H1 (cell line): ENCODE measurements at regions not wholly inside any gene's neighbourhood (a gene's known extent, or its start where the extent isn't known, plus 50 kb on each side); places are given as distances from the start of the nearest gene placed in this dataset.

ENCODE experiments used
- CTCF ChIA-PET: fragments of 300-600 bp; sonication (Branson Sonifier 250); formaldehyde crosslinking; loops from one replicate; lab custom pipeline; 2021; ENCODE audit not compliant: partially characterized antibody; lab: Charles Lee
- POLR2A ChIA-PET: fragments of 300-600 bp; sonication (Branson Sonifier 250); formaldehyde crosslinking; loops from one replicate; lab custom pipeline; 2021; ENCODE audit warnings: inconsistent platforms; ENCODE audit not compliant: partially characterized antibody; lab: Charles Lee
- DNase-seq, 2 experiments: peaks; one replicate each; pipeline versions ENCODE4 v3.0.0 to v3.0.0-alpha.2; 2010 to 2022; ENCODE audit warnings: low spot score in 2 of 2, low read depth in 1 of 2, mixed read lengths in 1 of 2
- FAIRE-seq: peaks from 2 replicates; lab custom pipeline; 2011; peaks lifted over from hg19 to GRCh38; lab: Jason Lieb, UNC
- H2AFZ ChIP-seq: 2 replicates; pipeline ENCODE4 v1.8.1; 2012; ENCODE audit warnings: low read length, inconsistent platforms
- H2AK5ac ChIP-seq: 2 replicates; pipeline ENCODE4 v1.6.1; 2013; ENCODE audit warnings: low read depth, low read length
- H2BK120ac ChIP-seq: replicated peaks from 2 replicates; pipeline ENCODE3; 2013; ENCODE audit warnings: low read depth, low read length, inconsistent platforms
- H2BK12ac ChIP-seq: 2 replicates; pipeline ENCODE4 v1.6.1; 2013; ENCODE audit warnings: low read depth, low read length
- H2BK15ac ChIP-seq: 2 replicates; pipeline ENCODE4 v1.6.1; 2013; ENCODE audit warnings: low read length
- H2BK20ac ChIP-seq: 2 replicates; pipeline ENCODE4 v1.6.1; 2013; ENCODE audit warnings: low read length
- H2BK5ac ChIP-seq: 2 replicates; pipeline ENCODE4 v1.6.1; 2013; ENCODE audit warnings: low read depth, low read length
- H3K14ac ChIP-seq: 2 replicates; pipeline ENCODE4 v1.6.1; 2013; ENCODE audit warnings: inconsistent platforms; ENCODE audit not compliant: insufficient read length
- H3K18ac ChIP-seq: 2 replicates; pipeline ENCODE4 v1.6.1; 2013; ENCODE audit warnings: low read length; ENCODE audit errors: extremely low read depth
- H3K23ac ChIP-seq: 2 replicates; pipeline ENCODE4 v1.6.1; 2013; ENCODE audit warnings: inconsistent platforms; ENCODE audit not compliant: insufficient read length
- H3K23me2 ChIP-seq: 2 replicates; pipeline ENCODE4 v1.6.1; 2013; ENCODE audit warnings: low read depth, low read length
- H3K27ac ChIP-seq: 2 replicates; pipeline ENCODE4 v1.6.1; 2011; ENCODE audit warnings: low read depth, low read length, inconsistent platforms
- H3K27me3 ChIP-seq, 4 experiments: replicated peaks in 1 of 4; 1 replicate in 1 of 4; 2 replicates in 3 of 4; pipeline versions ENCODE4 v1.6.1 to v1.8.1; 2011 to 2013; ENCODE audit warnings: low read length in 3 of 4, mild to moderate bottlenecking in 3 of 4, inconsistent platforms in 2 of 4, mixed read lengths in 2 of 4, moderate library complexity in 1 of 4; ENCODE audit not compliant: control insufficient read depth in 3 of 4, insufficient read depth in 3 of 4; ENCODE audit errors: extremely low read depth in 1 of 4
- H3K36me3 ChIP-seq, 4 experiments: 2 replicates each; pipeline versions ENCODE4 v1.6.1 to v1.8.1; 2011 to 2013; ENCODE audit warnings: mild to moderate bottlenecking in 4 of 4, low read length in 3 of 4, moderate library complexity in 2 of 4, control low read depth in 1 of 4, inconsistent platforms in 1 of 4; ENCODE audit not compliant: insufficient read depth in 4 of 4, control insufficient read depth in 2 of 4
- H3K4ac ChIP-seq: replicated peaks from 2 replicates; pipeline ENCODE3; 2013; ENCODE audit warnings: low read length, low read depth, mixed read lengths, inconsistent platforms; ENCODE audit not compliant: insufficient read length
- H3K4me1 ChIP-seq, 4 experiments: replicated peaks in 1 of 4; 1 replicate in 1 of 4; 2 replicates in 3 of 4; pipeline versions ENCODE4 v1.6.1 to v1.8.1; 2011 to 2013; ENCODE audit warnings: low read length in 3 of 4, inconsistent platforms in 2 of 4, mixed read lengths in 1 of 4; ENCODE audit not compliant: insufficient read depth in 4 of 4, control insufficient read depth in 3 of 4
- H3K4me2 ChIP-seq, 2 experiments: 2 replicates each; pipeline versions ENCODE4 v1.6.1 to v1.8.1; 2011 to 2013; ENCODE audit warnings: low read depth in 2 of 2, low read length in 2 of 2, control low read depth in 1 of 2, inconsistent platforms in 1 of 2, mild to moderate bottlenecking in 1 of 2; ENCODE audit not compliant: insufficient read depth in 1 of 2
- H3K4me3 ChIP-seq, 4 experiments: fragments of 200-600, 300-600 bp in 1 of 4; sonication (generic), shearing (Covaris generic), sonication (Bioruptor Twin) in 1 of 4; 2 replicates each; pipeline versions ENCODE4 v1.5.1 to v1.8.1; 2011 to 2016; ENCODE audit warnings: low read length in 4 of 4, low read depth in 3 of 4, control low read depth in 2 of 4, inconsistent platforms in 2 of 4, mild to moderate bottlenecking in 2 of 4, mixed read lengths in 1 of 4, moderate library complexity in 1 of 4; ENCODE audit not compliant: insufficient read depth in 2 of 4; ENCODE audit errors: extremely low read depth in 1 of 4
- H3K56ac ChIP-seq: replicated peaks from 2 replicates; pipeline ENCODE3; 2013; ENCODE audit warnings: low read depth, mild to moderate bottlenecking, mixed read lengths, low read length, inconsistent platforms; ENCODE audit not compliant: insufficient read length
- H3K79me1 ChIP-seq: 2 replicates; pipeline ENCODE4 v1.6.1; 2013; ENCODE audit warnings: low read depth, low read length, control low read depth
- H3K79me2 ChIP-seq, 2 experiments: 2 replicates each; pipeline versions ENCODE4 v1.6.1 to v1.8.1; 2012 to 2013; ENCODE audit warnings: low read length in 2 of 2, mild to moderate bottlenecking in 2 of 2, inconsistent platforms in 1 of 2; ENCODE audit not compliant: insufficient read depth in 2 of 2, control insufficient read depth in 1 of 2
- H3K9ac ChIP-seq, 4 experiments: replicated peaks in 1 of 4; 1 replicate in 1 of 4; 2 replicates in 3 of 4; pipeline versions ENCODE4 v1.6.1 to v1.8.1; 2011 to 2013; ENCODE audit warnings: low read depth in 3 of 4, low read length in 3 of 4, control low read depth in 2 of 4, mild to moderate bottlenecking in 2 of 4, moderate library complexity in 2 of 4, inconsistent platforms in 1 of 4; ENCODE audit errors: extremely low read depth in 1 of 4
- H3K9me3 ChIP-seq, 2 experiments: 2 replicates each; pipeline versions ENCODE4 v1.6.1 to v1.8.1; 2012 to 2013; ENCODE audit warnings: mild to moderate bottlenecking in 2 of 2, moderate library complexity in 2 of 2, control low read depth in 1 of 2, inconsistent platforms in 1 of 2, low read depth in 1 of 2, low read length in 1 of 2, mixed read lengths in 1 of 2; ENCODE audit not compliant: insufficient read depth in 2 of 2
- H4K20me1 ChIP-seq, 2 experiments: replicated peaks in 1 of 2; 2 replicates each; pipeline versions ENCODE3 to v1.8.1; 2011 to 2013; ENCODE audit warnings: inconsistent platforms in 2 of 2, low read length in 2 of 2, mild to moderate bottlenecking in 1 of 2; ENCODE audit not compliant: insufficient read depth in 2 of 2, control insufficient read depth in 1 of 2
- H4K5ac ChIP-seq: 2 replicates; pipeline ENCODE4 v1.6.1; 2013; ENCODE audit warnings: low read length, low read depth, mixed read lengths, inconsistent platforms; ENCODE audit not compliant: insufficient read length
- H4K8ac ChIP-seq: 2 replicates; pipeline ENCODE4 v1.8.0; 2013; ENCODE audit warnings: mild to moderate bottlenecking, moderate library complexity, low read length, inconsistent platforms; ENCODE audit not compliant: insufficient read depth; ENCODE audit errors: extremely low read depth
- H4K91ac ChIP-seq: replicated peaks from 2 replicates; pipeline ENCODE3; 2013; ENCODE audit warnings: low read length, mixed read lengths, inconsistent platforms; ENCODE audit not compliant: insufficient read length
- HDAC2 ChIP-seq, 2 experiments: fragments of 300-600 bp in 1 of 2; sonication (generic) in 1 of 2; IDR thresholded peaks; 2 replicates each; pipeline ENCODE4 v1.6.1; 2011 to 2012; ENCODE audit warnings: low read depth in 2 of 2, low read length in 2 of 2, mild to moderate bottlenecking in 2 of 2, moderate library complexity in 2 of 2, borderline replicate concordance in 1 of 2, inconsistent platforms in 1 of 2
- SIN3A ChIP-seq, 2 experiments: IDR thresholded peaks in 1 of 2; conservative IDR thresholded peaks in 1 of 2; 2 replicates each; pipeline ENCODE4 v1.6.1; 2011 to 2012; ENCODE audit warnings: low read length in 2 of 2, improper control_type of control experiment in 1 of 2, low read depth in 1 of 2, mild to moderate bottlenecking in 1 of 2
- WGBS, 2 experiments: shearing (Covaris generic) in 1 of 2; methylation state at CpG; one replicate each; pipeline versions ENCODE4 v1.1.6 to v1.1.7; 2013 to 2015; ENCODE audit warnings: low lambda C conversion rate in 2 of 2, mixed read lengths in 2 of 2, inconsistent platforms in 1 of 2, low coverage in 1 of 2, missing lambda C conversion rate in 1 of 2; ENCODE audit not compliant: insufficient replicate concordance in 2 of 2, insufficient coverage in 1 of 2, insufficient read length in 1 of 2; ENCODE audit errors: extremely low coverage in 1 of 2, missing lambda C conversion rate in 1 of 2; 5-methylcytosine and 5-hydroxymethylcytosine counted together

- H2BK20ac ChIP-seq: no peak overlapping the region
- no peak overlapping the region for H2AFZ ChIP-seq
- H4K91ac ChIP-seq: no peak overlapping the region
- H2BK5ac ChIP-seq: no peak overlapping the region
- no peak overlapping the region for H3K56ac ChIP-seq
- WGBS, 2 experiments: 95% methylated on average over 5 of the region's 5 CpGs; no CpG with 5 or more reads in 1 of the 2 experiments
- H3K4me2 ChIP-seq: no peak overlapping the region
- DNase-seq: no peak
- no peaks in the 10 kb centered on the region for H3K4me1 ChIP-seq
- no peak overlapping the region for H3K14ac ChIP-seq
- H3K23me2 ChIP-seq: no peaks in the 10 kb centered on the region
- H2BK15ac ChIP-seq: no peak overlapping the region
- no peak overlapping the region for H2BK12ac ChIP-seq
- H3K9me3 ChIP-seq: peaks cover 0 to 2% of the 10 kb centered on the region in 2 experiments; a peak in 1 of 4 replicates
- no peak overlapping the region for H3K9ac ChIP-seq
- no peak overlapping the region for H3K4ac ChIP-seq
- no peaks in the 10 kb centered on the region for H3K27me3 ChIP-seq
- H4K20me1 ChIP-seq: no peaks in the 10 kb centered on the region
- H3K18ac ChIP-seq: no peak overlapping the region
- H4K5ac ChIP-seq: no peak overlapping the region
- no peaks in the 10 kb centered on the region for H3K79me2 ChIP-seq
- no peak overlapping the region for H4K8ac ChIP-seq
- no peaks in the 10 kb centered on the region for H3K36me3 ChIP-seq
- no peak overlapping the region for H3K4me3 ChIP-seq
- no peak overlapping the region for H2AK5ac ChIP-seq
- no peaks in the 10 kb centered on the region for H3K79me1 ChIP-seq
- TF ChIP-seq SIN3A (conservative IDR thresholded peaks at IDR 0.05 in 1 of 2, IDR thresholded peaks at IDR 0.05 in 1 of 2; ENCODE audit: low read depth in 1 of 2, low read length in 2 of 2) (no peak), HDAC2 (IDR thresholded peaks at IDR 0.05; ENCODE audit: borderline replicate concordance in 1 of 2, low read depth in 2 of 2, low read length in 2 of 2) (no peak)
- H2BK120ac ChIP-seq: no peak overlapping the region
- no peak overlapping the region for H3K23ac ChIP-seq
- FAIRE-seq: no peak
- no peak overlapping the region for H3K27ac ChIP-seq
- ChIA-PET POLR2A (no interaction called here), CTCF (no interaction called here)
These were observed 686.9 kb upstream of the CITED2 start for GRCh38 chr6:140061110-140062042.
